Caki2 (cell line): ENCODE measurements at regions not wholly inside any gene's neighbourhood (a gene's known extent, or its start where the extent isn't known, plus 50 kb on each side); places are given as distances from the start of the nearest gene placed in this dataset.
"Not testable (repeated sequence)": the region's sequence is repeated elsewhere in the genome, so short reads cannot be mapped to it uniquely, and the experiment has no call there.

Source experiments
- DNase-seq: peaks from one replicate; pipeline ENCODE4 v3.0.0-alpha.2; 2015; ENCODE audit warnings: low read depth
- in situ Hi-C: cut with HindIII; loops from 2 replicates; pipeline ENCODE4 v1.10.0; 2016; ENCODE audit warnings: low sequenced_read_pairs, low pct_unique_long_range_greater_than_20kb, mixed read lengths

DNA sequence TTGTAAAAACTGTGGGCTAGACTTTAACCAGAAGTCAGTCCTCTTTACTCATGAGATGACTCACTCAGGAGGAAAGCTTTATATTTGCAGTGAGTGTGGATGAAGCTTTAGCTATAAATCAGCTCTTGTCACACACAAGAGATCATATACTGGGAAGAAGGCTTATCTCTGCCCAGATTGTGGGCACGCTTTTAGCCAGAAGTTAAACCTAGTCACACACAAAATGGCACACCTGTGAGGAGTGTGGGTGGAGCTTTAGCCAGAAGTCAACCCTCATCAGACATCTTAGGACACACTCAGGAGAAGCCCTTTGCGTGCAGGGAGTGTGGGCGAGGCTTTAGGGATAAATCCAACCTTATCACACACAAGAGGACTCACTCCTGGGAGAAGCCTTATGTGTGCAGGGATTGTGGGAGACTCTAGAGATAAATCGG is 706.9 kb upstream of the LUZP2 start:
- in situ Hi-C loops: no loop called here
- DNase-seq: no peak

DNA sequence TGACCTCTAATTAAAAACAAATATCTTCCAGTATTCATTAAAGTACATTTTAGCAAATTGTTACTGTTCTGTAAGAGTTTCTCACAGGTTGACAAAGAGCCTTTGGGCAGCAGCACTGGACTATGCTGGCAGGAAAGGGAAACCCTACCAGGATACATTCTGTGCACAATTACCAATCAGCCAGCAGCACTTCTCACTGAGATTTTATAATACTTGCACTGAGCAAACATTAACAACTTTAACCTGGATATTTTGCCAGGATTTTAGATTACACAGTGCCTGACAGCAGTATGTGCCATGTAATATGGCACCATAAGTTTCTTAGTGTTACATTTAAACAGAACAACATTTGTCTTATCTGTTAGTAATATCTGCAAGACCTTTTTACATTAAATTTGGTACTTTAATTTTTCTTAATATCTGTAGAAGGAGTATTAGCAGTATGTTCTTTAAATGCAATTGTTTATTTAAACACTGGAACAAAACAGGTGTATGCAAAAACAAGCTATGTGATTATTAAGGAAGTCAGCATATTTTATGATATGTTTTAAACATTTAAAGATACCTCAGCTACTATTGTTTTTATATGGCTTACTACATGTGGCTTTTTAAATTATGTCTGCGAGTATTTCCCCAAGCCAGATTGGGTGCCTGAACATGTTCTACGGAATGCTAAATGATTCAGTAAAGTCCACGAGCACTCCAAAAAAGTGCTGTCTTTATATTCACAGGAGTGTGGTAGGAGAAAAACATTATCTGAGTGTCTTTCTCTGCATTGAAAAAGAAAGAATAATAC is 699.0 kb upstream of the LUZP2 start:
- no peak for DNase-seq
- in situ Hi-C loops: no loop called here

DNA sequence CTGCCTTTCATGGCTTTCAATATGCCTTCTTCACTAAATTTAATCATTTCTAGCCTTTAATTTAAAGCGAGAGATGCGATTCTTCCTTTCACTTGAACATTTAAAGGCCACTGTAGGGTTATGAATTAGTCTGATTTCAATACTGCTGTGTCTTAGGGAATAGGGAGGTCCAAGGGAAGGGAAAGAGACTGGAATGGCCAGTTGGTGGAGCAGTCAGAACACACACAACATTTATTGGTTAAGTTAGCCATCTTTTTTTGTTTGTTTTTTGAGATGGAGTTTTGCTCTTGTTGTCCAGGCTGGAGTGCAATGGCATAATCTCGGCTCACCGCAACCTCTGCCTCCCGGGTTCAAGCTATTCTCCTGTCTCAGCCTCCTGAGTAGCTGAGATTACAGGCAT is 662.5 kb upstream of the LUZP2 start:
- in situ Hi-C loops, DNase-seq: not testable (repeated sequence)

DNA sequence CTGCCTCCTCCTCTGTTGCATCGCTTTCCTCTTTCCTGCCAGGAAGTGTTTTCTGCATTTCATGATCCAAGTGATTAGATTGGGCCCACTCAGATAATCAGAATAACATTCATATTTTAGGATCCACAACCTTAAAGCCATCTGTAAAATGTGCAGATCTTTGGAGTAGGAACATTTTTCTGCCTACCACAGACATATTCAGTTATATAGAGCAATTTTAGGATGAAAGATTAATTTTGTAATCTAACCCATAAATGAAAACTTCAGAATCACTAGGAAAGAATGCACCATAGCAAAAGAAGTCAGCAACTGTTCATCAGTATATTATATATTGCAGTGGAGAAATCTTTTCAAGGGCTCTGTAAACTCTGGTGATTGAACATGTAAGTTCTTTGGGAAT is 659.9 kb upstream of the LUZP2 start:
- in situ Hi-C loops: no loop called here
- DNase-seq: no peak

DNA sequence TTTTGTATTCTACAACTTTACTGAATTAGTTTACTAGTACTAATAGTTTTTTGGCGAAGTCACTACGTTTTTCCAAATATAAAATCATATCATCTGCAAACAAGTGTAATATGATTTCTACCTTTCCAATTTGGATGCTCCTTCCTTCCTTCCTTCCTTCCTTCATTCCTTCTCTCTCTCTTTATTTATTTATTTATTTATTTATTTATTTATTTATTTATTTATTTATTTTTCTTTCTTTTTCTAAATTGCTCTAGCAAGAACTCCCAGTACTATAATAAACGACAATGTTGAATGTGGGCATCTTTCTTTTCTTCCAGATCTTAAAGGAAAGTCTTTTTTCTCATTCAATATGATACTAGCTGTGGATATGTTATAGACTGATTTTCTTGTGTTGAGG is 656.0 kb upstream of the LUZP2 start:
- in situ Hi-C loops: no loop called here
- DNase-seq: no peak

DNA sequence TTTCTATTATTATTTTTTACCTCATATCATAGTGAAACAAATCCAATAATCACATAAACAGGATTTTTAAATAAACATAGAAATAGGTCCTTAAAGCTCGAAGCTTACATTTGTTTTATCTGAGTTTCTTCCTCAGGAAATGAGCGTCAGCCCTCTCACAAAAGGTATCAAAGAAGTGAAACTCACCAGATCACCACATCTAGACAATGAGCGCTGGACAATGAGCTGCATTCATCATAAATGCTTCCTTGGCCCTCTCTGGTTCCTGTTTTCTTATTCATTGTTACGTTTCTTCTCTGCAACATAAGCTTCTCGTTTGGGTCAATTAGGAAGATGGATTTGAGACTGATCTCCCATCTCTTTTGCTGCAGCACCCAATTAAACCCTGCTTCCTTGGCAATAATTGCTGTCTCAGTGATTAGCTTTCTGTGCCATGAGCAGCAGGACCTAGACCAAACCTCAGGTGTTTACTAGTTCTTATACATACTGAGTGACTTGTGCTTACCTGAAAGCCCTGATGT is 649.9 kb upstream of the LUZP2 start:
- in situ Hi-C loops: no loop called here
- DNase-seq: no peak

DNA sequence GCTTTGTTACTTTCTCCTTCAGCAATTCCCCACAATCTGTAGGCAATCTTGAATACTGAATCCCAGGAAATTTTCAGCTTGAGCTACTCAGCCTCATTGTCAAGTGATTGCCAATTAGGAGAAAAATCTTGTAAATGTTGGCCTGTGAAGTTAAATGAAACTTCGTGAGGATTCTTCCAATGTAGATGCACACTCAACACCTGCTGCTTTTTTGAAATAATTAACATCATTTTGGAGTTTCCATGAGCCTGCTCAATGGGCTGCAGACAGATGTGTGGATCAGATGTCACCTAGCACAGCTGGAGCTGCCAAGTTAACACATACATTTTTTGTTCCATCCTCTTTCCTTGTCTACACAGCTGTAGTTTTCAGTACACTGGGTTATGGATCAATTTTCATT is 645.6 kb upstream of the LUZP2 start:
- DNase-seq: no peak
- in situ Hi-C loops: no loop called here

DNA sequence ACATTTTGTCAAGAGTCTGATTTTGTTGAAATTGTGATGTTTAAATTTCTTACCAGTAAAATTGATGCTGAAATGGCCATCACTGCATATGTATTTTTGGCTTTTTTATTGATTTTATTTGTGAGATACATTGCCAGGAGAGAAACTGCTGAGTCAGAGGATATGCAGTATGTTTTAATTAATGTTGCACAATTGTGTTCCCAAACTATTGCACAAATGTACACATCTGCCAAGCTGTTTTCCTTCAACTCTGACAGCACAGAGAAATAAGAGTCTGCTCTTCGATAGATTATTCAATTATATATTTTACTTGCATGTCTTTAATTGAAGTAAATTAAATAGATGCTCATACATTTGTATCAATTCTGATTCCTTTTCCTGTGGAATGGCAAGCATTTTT is 640.2 kb upstream of the LUZP2 start:
- in situ Hi-C loops: no loop called here
- no peak for DNase-seq

DNA sequence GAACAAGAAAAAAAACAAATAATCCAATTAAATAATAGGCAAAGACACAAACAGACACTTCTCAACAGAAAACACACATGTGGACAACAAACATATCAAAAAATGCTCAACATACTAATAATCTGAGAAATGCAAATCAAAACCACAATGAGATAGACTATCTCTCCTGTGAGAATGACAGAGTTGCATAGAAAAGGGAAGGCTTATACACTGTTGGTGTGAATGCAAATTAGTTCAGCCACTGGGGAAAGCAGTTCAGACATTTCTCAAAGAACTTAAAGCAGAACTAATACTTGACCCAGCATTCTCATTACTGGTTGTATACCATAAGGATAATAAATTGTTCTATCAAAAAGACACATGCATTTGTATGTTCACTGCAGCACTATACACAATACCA is 637.8 kb upstream of the LUZP2 start:
- DNase-seq: no peak
- in situ Hi-C loops: no loop called here

DNA sequence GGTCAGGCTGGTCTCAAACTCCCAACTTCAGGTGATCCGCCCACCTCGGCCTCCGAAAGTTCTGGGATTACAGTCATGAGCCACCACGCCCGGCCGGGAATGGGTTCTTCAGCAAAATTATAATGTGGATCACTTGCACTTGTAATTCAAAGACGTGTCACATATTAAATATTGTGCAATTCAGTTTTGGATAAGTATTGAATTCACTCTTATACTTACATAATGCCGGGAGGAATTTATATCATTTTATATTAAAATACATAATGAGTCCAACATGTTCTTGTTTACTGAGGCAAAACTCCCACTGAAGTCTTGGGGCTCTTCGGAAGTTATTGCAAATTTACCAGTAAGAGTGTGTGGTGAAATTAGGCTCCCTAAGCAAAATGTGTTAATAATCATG is 635.2 kb upstream of the LUZP2 start:
- in situ Hi-C loops: no loop called here
- no peak for DNase-seq

DNA sequence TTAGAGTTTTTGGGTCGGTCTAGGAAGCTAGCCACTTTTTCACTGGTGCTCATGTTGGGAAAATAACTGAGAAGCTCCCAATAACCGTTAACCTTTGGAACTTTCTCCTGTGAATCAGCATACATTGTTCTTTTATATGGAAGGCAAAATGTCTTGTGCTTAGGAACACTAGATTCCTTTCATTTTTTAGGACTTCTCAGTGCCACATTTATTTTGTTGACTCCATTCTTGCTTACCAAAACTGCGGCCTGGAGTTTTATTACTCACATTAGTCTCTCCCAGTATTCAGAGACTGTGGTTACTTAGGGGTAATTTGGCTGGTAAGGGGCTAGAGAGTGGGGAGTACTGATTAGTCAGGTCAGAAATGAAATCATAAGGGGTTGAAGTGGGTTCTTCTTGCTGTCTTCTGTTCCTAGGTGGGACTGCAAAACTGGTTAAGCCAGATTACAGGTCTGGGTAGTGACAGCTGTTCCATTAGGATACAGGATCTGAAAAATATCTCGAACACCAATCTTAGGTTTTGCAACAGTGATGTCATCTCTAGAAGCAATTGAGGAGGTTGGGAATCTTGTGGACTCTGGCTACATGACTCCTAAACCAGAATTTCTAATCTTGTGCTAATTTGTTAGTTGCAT is 631.4 kb upstream of the LUZP2 start:
- in situ Hi-C loops: no loop called here
- DNase-seq: no peak

DNA sequence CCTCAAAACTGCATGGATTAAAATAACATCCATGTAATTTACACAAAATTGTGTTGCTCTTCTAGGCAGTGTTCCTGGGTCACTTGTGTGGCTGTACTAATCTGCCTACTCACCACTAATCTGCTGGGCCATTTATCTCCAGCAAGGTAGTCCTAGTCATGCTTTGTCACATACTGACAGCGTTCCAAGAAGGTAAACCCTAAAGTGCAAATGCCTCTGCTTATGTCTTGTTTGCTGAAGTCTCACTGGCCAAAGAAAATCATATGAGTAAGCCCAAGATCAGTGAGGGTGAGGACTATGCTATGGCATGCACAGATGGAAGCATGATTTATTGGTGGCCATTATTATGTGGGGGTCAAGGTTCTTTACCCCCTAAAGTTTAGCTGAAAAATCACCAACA is 630.2 kb upstream of the LUZP2 start:
- DNase-seq: no peak
- in situ Hi-C loops: no loop called here

DNA sequence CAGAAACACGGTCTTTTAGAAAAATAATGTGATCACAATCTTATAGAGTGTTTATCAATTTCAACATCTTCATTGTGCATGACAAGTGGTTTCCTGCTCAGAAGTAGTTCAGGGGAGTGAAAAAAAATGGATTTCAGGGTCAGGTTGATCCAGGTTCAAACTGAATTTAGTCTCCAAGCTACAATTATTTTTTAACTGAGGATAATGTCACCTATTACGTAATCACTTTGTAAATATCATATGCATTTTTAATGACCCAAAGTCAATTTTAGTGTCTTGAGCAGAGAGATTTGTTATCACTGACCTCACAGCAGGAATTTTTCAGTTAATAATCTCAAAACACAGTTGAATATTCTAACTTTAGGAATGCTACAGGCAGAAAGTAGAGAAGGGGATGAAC is 627.2 kb upstream of the LUZP2 start:
- DNase-seq: no peak

DNA sequence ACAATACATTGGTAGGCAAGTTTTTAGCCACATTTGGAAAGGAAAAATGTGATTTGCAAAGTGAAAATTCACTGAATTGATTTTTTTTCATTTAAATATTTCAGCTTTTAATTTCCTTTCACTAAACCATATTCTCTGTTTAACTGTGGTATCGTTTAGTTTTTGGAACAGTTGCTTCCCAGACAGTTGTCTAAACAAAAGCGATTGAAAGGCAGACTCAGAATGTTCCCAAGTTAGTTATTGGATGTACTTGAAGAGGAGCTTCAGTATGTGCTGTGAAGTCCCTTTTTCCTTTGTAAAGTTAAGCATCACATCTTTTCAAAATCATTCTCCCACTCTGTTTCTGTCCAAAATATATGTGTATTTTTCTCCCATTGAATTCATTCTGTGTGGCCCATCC is 623.4 kb upstream of the LUZP2 start:
- no peak for DNase-seq
- in situ Hi-C loops: no loop called here

More for the DNA sequence above, 627.2 kb upstream of the LUZP2 start:
- in situ Hi-C loops: no loop called here

DNA sequence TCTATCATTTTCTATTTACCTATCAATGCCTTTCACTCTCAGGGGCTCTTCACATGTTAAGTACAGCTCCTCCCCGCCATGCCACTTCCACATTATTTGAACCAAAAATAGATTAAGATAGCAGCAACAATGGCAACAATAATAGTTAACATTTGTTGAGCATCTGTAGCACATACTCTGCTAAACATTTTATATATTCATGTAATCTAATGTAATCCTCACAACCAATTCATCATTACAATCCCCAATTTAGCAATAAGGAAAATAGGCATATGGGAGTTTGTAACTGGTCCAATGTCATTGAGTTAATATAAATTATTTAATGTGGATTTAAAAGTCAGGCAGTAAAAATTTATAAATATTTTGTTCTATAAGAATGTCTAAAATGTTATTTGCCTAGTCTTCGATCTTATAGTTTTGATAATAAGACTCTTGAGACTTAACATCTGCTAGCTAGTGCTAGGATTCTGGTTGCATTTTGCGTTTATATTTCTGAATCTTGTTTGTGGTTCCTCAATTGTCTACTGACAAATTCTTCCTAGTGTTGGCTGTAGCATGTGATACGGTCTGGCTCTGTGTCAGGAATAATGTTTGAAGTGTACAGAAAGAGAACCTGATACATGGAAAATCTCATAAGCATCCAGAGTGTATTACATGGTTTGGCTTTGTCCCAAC is 621.5 kb upstream of the LUZP2 start:
- no peak for DNase-seq
- in situ Hi-C loops: no loop called here

DNA sequence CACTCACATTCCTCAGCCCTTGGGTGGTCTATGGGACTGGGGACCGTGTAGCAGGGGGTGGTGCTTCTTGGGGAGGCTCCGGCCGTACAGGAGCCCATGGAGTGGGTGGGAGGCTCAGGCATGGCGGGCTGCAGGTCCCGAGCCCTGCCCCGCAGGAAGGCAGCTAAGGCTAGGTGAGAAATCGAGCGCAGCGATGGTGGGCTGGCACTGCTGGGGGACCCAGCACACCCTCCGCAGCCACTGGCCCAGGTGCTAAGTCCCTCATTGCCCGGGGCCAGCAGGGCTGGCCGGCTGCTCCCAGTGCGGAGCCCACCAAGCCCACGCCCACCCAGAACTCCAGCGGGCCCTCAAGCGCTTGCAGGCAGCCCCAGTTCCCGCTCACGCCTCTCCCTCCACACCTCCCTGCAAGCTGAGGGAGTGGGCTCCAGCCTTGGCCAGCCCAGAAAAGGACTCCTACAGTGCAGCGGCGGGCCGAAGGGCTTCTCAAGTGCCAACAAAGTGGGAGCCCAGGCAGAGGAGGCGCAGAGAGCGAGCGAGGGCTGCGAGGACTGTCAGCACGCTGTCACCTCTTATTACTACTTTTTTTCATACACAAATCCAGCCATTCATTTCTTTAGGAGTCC is 613.3 kb upstream of the LUZP2 start:
- DNase-seq, in situ Hi-C loops: not testable (repeated sequence)

DNA sequence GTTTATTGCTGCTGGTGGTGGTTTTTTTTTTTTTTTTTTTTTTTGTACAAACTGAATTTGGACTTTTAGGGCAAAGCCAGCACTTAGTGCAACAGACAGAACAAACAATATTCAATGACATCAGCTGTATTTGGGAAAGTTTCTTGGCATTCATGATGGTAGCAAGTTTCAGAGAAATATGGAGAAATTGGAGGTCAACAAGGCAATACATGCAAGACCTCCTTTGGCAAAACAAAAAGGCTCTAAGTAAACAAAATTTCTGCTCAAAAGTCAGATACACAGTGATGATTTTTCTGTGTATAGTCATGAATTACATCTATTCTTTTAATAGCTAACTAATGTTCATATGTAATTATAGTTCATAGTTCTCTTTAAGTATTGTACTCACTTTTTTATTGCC is 612.5 kb upstream of the LUZP2 start:
- no peak for DNase-seq
- in situ Hi-C loops: no loop called here

DNA sequence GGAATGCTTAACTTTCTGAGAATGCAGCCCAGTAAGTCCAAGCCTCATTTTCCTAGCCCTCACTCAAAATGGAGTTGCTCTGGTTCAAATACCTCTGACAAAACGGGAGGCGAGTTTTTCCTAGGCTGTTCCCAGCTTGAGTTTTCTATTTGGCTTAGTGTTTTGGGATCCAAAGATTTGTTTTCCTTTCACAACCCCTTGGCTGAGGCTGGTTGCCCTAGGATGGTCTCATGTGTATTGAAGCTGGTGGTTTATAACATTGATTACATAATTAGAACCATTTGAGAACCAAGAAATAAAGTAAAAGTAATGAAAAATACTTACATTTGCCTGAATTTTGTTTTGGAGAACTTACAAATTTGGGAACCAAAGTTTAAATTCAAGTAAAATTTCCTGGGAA is 611.1 kb upstream of the LUZP2 start:
- DNase-seq: no peak
- in situ Hi-C loops: no loop called here

DNA sequence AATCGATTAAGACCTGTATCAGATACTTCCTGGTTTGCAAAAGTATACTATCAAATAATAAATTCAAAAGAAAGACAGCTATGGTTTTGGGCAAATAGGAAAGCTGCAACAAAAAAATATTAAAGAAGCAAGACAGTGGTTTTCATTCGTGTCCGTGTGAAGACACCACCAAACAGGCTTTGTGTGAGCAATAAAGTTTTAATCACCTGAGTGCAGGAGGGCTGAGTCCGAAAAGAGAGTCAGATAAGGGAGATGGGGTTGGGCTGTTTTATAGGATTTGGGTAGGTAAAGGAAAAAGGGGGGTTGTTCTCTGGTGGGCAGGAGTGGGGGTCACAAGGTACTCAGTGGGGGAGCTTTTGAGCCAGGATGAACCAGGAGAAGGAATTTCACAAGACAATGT is 609.7 kb upstream of the LUZP2 start:
- DNase-seq, in situ Hi-C loops: not testable (repeated sequence)
